ENCODE measurements at regions not wholly inside any gene's neighbourhood (a gene's known extent, or its start where the extent isn't known, plus 50 kb on each side); places are given as distances from the start of the nearest gene placed in this dataset.

GRCh38 chrX:2629316-2630007 lies 61.6 kb upstream of the CD99 start:
- no peak for TF ChIP-seq CTCF (IDR thresholded peaks at IDR 0.05)
- no peak for TF ChIP-seq POLR2A (IDR thresholded peaks at IDR 0.05)
- peak in 2 of 4 donors; percentile 18 to 21 for TF ChIP-seq POLR2AphosphoS5 (IDR thresholded peaks at IDR 0.05)
- no peak for TF ChIP-seq EP300 (IDR thresholded peaks at IDR 0.05)

Measured in sigmoid colon (tissue), 4 donors.